ENCODE measurements at regions not wholly inside any gene's neighbourhood (a gene's known extent, or its start where the extent isn't known, plus 50 kb on each side); places are given as distances from the start of the nearest gene placed in this dataset.

DNA sequence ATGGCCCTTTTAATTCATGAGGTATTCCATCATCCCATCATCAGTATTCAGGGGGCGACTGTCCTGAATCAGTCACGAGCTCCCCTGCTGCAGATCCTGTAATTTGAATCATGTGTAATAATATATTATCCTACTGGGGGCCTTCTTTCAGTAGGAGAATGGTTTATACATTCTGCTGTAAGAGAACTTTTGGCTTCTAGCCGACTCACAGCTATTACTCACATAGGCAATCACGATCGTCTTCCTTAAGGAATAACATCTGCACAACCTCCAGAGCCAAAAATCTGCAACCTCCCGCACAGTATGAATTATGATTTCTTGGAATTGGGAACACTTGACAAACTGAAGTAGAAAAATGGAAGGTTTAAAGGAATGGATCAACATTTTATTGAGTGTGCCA is 343.0 kb downstream of the USP25 start:
- DNase-seq (ENCODE audit: low read depth in 2 of 2), result no peak

DNA sequence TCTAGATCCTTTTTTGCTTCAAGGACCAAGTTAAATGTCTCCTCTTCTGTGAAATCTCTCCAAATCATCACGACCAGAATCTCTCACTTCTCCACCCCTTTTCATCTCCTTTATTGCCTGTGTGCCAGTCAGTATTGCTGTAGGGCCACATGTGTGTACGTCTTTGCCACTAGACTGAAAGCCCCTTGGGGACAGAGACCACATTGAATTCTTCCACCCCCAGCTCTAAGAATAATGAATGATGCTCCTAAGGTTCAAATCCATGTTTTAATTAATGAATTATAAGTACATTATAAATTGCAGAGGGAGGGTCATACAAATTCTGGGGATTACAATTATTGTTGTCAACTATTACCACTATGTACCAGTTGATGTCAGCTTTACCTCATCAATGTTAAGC is 343.8 kb downstream of the USP25 start:
- no peak for DNase-seq (ENCODE audit: low read depth in 2 of 2)

DNA sequence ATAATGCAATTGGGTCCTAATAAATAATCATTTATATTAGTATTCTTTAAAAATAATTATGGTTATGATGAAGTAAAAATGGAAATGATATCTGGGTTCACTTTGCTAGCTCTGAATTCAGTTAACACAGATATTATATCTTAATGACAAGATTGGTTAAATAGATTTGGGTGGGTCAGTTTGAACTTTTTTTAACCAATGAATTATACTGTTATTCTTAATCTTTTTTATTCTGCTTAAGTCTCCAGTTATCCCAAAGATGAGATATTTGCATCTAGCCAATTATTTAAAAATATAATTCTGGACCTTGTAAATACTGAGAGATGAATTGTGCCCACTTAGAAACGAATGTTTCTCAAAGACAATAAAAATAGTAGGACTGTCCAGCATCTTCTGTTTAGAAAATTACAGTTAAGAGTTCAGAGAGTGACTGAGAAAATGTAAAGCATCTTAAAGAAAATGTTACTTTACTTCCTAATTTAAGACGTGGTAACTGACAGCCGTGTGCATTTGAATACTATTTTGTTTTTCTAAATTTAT is 345.2 kb downstream of the USP25 start:
- DNase-seq (ENCODE audit: low read depth in 2 of 2), result no peak

DNA sequence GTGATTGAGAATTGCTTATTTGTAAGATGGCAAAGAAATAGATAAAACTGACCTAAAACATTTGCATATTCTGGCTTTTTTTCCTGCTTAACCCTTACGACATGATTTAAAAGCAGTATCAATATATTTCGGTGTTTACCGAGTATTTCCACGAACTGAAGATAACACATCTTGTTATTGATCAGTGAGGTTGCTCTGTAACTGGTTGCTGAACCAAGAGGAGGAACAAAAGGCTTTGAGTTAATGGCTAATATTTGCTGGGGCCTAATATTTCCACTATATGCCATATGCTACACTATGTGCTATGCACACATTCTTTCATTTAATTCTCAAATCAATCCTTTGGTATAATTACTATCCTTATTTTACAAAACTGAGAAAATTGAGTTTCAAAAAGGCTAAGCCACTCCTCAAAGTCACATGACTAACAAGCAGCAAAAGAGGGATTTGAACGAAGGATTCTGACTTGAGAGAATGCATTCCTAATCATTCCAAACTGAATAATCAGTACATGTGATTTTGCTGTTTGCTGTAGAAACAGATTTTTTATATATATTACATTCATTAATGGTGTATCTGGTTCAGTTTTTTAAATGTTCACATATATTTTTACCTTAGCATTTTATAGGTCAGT is 346.0 kb downstream of the USP25 start:
- no peak for DNase-seq (ENCODE audit: low read depth in 2 of 2)

DNA sequence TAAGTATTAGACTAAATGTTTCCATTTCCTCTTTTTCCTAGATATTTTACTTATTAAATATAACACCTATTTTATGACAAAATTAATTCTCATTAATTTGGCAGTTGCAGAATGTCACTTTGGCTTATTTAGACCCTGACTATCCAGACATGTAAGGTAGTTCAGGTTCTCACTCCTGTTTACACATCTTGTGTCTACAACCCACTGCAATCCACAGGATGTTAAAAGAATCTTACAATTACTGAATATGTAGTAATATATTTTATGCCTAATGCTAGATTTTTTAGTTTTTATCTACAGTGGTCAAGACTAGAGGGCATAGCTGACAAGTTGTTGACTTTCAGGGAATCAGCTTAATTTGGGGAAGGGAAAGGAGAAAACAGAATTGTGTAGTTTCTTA is 346.7 kb downstream of the USP25 start:
- DNase-seq (ENCODE audit: low read depth in 2 of 2), result no peak

DNA sequence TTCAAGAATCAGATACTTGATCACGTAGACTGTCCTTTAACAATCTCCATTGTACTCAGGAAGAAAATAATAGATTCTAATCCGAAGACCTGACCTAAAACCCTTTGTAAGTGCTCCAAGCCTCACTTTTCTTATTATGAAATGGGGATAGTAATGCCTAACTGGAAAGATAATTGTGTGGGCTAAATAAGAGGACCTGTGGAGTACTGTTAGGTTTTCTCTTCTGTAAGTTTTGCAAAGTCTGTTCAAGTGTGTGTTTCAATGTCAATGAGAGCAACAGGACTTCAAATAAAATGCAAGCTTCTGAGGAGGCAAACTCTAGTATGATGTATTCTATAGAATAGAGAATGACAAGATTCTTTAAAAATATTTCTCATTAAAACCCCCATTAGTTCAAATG is 348.6 kb downstream of the USP25 start:
- DNase-seq (ENCODE audit: low read depth in 2 of 2), result no peak

DNA sequence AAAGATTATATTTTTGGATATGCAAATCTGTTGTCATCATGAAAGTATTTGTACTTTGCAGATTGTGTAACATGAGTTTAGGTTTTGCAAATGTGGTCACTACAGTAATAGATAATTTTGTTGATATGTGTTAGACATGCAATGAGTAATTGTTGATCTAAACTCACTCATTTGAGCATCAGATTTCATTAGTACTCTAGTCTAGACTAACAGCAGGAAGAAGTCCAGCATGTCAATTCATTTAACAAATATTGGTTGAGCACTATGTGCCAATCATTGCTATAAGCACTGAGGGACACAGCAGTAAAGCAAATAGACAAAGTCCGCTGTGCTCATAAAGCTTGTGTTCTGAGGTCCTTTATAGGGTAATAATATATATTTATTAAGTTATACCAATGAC is 350.0 kb downstream of the USP25 start:
- no peak for DNase-seq (ENCODE audit: low read depth in 2 of 2)

DNA sequence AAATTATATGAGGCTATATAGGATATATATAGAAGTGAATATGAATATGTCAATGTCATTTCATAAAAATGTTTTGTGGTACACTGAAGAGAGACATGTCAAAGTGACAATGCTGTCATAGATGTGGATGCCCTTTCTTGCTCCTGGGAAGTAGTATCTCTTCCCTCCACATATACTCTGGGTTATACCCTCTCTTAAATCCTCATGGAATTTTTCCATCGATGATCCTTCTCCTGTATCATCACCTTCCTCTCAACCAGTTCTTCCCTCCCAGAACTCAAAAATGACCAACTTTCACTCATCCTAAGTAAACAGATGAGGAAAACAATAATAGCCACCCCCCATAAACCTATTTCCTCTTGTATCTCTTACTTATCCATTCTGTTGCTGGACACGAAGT is 351.5 kb downstream of the USP25 start:
- DNase-seq (ENCODE audit: low read depth in 2 of 2), result no peak

DNA sequence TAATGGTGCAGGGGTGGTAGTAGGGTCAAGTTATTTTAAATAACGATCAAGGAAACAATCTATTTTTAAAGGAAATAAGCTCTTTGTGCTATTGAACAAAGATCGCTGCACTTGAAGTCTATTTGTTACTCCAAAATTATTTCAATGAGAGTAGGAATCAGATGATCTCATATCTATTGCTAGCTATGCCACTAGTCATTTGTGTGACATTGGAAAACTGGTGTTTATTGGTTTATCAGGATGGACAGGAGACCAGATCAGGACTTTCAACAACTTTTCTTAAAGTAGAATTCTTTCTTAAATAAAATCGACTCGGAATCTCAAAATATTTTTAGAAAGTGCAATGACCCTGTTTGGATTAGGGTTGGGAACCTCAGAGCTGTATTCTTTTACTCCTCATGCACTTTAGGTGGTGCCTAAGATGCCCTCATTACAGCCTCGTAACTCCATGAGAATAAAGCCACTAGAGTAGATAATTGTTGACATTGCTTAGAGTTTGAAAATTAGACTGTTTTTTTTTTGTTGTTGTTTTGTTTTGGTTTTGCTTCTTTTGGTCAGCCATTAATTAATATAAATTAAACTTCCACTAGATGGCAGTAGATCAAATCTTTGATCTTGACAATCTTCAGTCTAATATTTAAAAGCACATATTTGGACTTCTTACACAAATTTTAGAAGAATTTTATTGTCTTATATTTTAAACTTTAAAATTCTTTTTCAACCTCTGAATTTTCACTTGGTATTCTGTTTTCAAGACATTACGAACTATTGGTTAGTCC is 352.4 kb downstream of the USP25 start:
- DNase-seq (ENCODE audit: low read depth in 2 of 2), result no peak

DNA sequence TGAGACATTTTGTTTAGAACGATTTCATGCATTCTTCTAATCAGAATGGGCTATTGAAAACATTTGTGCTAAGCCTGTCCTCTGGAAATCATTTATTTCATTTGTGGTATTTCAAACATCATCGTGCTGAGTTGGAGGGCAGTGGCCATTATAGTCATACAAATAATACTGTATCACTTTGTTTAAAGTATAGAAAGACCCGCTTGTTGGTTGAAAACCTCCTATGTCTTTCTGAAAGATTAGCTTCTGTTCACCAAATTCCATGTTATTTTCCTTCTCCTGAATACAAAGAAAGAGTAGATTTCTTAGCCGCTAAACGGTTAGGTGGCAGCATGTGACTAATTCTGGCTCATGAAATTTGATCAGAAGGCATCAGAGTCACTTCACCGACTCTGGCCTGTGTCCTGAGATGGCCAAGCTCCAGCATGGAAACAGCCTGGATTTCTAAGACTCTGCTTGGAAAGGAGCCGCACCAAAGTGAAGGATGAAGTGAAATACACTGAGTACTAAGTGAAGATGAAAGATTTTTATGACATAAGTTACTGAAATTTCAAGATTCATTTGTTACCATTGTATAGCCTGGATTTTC is 355.1 kb downstream of the USP25 start:
- no peak for DNase-seq (ENCODE audit: low read depth in 2 of 2)

DNA sequence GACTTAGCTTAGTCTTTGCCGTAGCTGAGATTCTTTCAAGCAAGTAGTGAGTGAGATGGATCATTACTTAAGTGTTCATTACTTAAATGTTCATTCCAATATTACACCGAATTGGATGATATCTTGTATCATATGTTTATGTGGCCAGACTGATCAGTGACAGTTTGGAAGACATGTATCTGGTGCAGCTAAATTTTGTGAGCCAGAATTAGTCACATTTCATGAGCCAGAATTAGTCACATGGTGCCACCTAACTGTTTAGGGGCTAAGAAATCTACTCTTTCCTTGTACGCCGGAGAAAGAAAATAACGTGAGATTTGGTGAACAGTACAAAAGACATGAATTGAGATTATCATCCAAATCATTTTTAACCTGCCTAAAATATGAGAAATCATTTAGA is 355.6 kb downstream of the USP25 start:
- no peak for DNase-seq (ENCODE audit: low read depth in 2 of 2)

DNA sequence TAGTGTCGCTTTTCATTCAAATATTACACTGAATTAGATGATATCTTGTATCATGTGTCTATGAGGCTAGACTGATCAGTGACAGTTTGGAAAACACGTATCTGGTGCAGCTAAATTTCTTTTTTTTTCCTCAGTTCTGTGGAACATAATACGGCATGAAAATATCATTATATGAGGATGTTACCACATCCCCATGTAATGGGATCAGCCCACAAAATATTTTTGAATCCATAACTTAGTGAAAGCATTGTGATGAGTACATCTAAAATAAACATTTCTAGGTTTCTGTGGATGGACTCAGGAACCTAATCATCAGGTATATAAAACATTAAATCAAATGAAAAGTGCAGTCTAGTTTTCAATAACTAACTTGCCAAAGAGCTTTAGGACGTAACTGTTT is 356.3 kb downstream of the USP25 start:
- no peak for DNase-seq (ENCODE audit: low read depth in 2 of 2)

DNA sequence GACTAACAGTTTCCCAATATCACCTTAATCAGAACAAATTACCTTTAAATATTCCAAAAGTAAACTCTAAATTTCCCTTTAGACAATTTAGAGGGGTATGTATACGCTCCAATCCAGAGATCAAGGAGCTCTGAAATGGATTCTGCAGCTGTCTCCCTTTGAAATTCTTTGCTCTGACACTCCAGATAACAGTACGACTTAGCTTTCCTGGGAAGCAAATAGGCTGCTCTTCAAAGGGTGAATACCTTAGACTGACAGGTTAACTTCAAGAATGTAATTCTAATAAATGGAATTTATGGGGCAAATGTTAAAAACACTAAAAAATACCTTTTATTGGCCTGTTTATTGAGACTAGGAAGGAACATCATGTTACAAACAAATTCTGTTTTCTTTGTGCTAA is 357.2 kb downstream of the USP25 start:
- DNase-seq (ENCODE audit: low read depth in 2 of 2), result no peak

DNA sequence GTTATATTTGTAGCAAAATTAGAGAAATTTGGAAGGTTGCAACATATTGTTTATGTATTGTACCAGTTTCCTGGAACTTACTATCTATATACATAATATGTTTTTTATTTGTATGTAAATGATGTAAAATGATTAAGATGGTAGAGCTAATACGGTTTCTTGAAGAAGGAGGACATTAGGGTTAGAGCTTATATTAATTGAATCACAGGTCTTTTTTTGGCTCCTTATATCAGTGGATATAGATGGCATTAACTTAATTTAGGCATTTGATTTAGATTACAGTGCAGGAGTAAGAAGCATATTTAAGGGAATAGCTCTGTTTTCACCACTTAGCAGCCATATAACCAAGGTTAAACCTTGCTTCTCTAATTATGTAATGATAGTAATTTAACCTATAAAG is 357.7 kb downstream of the USP25 start:
- DNase-seq (ENCODE audit: low read depth in 2 of 2), result no peak

DNA sequence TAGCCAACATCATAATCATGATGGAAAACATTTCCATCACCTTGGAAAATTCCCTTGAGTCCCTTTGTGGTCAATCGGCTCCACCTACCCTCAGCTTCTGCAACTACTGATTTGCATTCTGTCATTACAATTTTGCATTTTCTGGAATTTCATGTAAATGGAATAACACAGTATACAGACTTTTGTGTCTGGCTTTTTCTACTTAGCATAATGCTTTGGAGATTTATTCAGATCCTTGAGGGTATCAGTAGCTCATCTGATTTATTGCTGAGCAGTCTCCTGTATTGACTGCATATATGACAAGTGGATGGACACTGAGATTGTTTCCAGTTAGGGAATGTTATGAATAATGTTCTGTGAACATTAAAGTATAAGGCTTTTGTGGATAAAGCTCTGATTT is 358.3 kb downstream of the USP25 start:
- no peak for DNase-seq (ENCODE audit: low read depth in 2 of 2)

DNA sequence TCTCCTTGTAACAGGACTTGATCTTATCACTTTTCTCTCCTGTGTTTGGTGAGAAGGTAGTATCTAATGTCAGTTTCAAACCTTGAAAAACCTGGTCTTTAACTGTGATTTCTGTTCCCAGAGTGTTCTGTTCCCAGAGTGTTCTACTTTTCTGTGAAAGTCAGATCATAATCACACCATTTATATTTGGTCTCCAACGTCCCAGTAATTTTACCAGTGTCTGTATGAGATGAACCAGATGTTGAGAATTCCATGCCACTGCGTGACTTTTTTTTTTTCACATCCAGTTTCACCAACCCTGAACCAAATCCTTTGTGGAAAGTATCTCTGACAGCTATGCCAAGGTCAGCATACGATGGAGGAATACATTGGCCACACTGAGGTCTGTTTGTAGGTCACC is 365.2 kb downstream of the USP25 start:
- no peak for DNase-seq (ENCODE audit: low read depth in 2 of 2)

DNA sequence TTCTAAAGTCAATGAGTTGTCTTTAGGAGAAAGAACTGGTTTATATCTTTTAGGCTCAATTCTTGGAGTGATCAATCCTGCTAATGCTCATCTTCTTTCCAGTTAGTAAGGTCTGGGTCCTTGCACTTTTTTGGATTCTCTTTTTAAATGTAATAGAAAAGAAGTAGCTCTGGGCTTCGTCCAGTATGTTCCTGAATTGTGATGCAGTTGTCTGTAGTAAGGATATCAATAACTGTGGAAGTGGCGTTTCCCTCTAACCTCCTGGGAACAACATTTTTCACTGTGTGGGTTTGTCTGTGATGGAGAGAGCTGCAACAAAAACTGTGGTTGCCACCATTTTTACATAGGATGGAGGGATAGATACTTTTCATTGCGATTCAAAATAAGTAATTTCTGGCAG is 367.2 kb downstream of the USP25 start:
- DNase-seq (ENCODE audit: low read depth in 2 of 2), result no peak

DNA sequence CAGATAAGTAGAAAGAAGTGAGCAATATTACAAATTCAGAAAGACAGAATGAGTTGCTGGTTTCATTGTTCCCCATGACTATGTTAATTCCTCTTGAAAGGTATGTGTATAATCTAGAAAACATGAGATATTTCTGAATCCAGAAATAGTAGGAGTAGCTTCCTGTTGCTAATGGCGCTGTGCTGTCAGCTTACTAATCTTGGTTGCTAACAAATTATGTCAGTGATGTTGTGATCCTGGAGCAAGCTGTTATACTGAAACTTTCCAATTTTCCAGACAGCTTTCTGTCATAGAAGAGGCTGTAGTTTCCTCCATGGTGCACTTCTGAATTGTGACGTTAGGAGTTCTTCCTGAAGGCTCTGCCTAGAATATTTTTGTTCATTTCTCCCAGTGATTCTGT is 372.3 kb downstream of the USP25 start:
- no peak for DNase-seq (ENCODE audit: low read depth in 2 of 2)

DNA sequence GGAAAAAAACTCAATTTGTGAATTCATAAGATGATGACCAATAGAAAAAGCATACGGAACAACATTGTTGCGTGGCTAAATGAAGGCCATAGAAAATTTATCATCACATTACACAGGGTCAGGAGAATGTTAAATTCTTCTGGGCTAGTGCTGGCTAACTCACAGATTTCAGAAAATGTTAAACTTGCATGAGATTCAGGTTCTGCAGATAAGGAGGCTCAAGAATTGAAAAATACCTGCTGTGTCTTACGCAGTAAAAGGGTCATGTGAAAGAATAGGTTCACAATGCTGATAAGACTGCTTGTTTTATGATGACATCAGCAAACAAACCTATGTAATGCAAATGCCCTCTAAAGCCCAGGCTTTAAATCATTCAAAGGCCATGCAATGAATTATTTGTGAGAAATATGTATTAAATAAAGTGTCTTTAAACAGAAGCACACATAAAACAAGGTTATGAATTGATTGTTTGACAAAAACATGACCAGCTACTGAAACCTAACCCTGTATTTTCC is 378.8 kb downstream of the USP25 start:
- DNase-seq (ENCODE audit: low read depth in 2 of 2), result no peak

DNA sequence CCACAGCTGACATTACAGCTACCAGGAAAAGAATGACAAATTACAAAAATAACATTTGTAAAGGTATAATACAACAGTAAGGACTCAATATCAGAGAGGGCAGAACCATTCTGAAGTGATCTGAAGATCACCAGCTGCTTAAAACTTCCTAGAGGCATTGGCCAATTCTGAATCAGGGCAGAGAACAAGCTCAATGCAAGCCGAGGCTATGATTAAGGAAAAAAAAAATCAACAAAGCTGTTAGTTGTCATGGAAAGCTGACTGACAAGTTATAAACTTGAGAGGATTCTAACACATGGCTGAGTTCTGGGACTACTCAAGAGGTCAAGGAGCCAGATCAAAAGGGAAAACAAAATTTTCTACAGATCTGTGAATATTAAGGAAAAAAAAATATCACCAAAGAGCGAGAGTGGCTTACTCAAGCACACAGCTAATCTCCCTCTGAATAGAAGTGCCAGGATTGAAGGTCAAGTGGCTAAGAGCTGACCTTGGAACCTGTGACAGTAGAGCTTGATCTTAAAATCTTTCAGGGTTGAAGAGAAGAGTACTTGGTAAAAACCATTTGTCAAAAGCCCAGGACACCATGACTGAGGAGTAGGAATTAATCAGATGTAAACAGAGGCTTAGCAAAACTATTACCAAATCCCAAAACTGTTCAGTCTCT is 383.4 kb downstream of the USP25 start:
- DNase-seq (ENCODE audit: low read depth in 2 of 2), result no peak

DNA sequence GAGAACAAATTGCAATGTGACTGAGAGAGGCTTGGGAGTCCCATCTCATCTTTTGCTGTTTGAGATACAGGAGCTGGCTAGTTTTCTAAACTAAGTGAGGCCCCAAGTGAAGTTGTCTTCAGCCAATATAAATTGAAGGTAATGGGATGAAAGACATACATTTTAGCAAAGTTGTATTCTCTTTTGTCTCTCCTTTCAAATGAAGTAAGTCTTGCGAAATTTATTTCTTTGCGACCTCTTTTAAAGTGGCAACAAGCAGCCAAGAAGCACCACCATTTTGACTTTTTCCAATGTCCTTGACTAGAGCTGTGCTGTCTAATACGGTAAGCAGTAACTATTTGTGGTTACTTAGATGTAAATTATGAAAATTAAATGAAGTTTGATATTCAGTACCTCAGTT is 385.7 kb downstream of the USP25 start:
- DNase-seq (ENCODE audit: low read depth in 2 of 2), result no peak

DNA sequence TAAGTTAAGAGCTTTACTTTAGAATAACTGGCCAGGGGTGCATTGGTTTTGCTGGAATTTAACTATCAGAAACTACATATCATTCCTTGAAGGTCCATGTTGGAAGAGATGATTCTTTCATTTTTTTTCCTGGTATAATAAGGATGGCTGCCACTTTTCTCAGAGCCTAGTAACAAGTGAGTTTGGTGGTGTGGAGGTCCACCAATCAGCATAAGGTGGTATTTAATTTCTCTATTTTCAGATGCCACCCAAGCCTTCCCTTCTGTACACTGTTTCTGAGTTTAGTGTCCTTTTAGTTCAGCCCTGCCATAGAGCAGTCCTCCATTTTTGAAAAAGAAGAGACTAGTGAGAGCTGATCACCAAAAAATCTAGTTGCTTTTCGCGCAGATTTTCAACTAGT is 386.3 kb downstream of the USP25 start:
- no peak for DNase-seq (ENCODE audit: low read depth in 2 of 2)

All from stimulated activated CD8-positive, alpha-beta memory T cell treated with anti-CD3 and anti-CD28 coated beads, Interleukin-2, amount 100 ng/mL, for 1 hour (primary cell).